Fibroblast of gingiva (primary cell): ENCODE measurements at regions not wholly inside any gene's neighbourhood (a gene's known extent, or its start where the extent isn't known, plus 50 kb on each side); places are given as distances from the start of the nearest gene placed in this dataset.
"Not testable (repeated sequence)": the region's sequence is repeated elsewhere in the genome, so short reads cannot be mapped to it uniquely, and the experiment has no call there.

Experiments
- DNase-seq: peaks from one replicate; pipeline ENCODE4 v3.0.0-alpha.2; 2011; ENCODE audit warnings: low read depth

DNA sequence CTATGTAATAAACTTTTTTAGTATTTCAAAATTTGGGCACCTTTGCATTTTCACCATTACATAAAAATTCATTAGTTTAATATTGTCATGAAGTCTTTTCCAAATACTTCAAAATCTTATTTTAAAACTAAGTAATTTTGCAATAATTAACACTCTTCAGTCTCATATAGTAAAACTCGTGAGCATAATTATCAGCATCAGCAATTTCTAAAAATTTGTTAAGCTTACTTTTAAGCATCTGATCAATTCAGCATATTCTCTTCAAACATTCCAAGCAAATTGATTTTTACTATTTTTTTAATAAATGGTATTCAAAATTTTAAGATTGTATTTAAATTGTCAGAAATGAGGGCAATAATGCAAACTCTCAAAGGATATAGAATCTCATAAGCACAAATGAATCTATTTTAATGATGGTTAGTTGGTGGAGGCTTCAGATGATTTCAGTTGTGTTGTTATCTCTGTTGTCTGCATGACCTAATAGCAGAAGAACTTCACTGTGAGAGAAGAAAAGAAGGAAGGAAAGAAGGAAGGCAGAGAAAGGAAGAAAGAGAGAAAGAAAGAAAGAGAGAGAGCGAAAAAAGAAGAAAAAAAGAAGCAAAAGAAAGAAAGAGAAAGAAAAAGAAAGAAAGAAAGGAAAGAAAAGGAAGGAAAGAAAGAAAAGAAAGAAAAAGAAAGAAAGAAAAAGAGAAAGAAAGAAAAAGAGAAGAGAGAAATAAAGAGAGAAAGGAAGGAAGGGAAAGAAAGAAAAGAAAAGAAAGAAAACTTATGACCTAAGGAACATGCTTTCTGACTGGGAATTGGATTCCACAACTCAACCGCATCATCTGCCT, 860.5 kb downstream of the NCAM2 start:
- DNase-seq: no peak

DNA sequence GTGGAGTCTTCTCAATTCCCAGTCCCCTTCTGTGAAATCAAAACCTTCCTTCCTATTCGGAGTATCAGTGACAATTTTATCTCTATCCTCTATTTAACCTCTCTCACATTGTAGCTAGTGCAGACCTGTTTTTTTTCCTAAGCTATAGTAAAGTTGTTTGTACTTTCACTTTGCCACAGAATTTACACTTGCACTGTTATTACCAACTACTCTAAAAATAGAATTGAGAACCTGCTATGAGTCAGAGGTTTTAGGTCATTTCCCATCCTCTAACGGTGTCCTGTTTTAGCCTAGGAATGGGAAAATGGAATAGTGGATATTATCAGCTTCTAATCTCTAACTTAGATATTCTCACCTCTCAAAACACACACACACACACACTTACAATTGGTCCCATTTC, 862.7 kb downstream of the NCAM2 start:
- DNase-seq: no peak

DNA sequence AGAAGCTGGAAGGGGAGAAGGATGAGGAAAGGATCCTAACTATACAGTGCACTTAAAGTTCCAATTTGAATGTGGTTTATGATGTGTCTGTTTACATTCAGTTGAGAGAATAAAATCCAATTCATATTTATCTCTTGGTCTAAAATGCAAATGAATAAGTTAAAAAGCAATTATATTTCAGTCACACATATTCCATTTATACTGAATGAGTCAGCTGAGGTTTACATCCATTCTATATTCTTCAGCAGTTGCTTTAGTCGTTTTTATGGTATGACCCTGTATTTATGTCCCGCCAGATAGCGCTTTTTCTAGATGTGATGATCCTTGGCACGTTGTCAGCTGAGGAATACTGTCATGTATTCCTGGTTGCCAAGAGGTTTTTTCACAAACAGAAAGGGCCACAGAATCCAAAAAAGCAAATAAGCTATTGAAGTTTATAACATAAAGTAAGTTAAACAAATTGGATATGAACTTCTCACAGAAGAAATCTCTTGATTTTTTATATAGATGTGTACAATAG, 866.2 kb downstream of the NCAM2 start:
- DNase-seq: no peak

DNA sequence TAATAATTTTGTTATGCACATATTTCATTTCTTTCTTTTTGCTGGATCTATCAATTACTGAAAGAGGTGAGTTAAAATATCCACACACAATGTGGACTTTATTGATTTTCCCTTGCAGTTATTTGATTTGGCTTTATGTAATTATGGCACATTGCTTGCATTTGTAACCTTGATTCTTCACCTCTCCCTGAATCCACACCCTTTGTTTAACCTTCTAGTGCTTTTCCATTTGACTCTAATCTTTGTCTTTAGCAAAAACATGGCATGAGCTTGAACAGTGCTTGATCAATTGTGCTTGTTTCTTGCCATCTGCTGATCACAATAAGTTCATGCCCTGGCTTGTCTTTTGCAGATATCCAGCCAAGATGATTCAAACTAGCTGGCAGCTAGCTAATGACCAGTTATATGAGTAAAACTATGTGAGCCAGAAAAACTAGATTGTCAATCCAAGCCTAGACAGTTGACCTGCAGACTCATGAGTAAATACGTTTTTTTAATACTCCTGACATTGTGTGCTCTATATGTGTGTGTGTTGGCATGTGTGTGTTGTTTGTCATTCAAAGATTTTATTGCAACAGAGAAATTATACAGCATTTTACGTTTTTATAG, 899.2 kb downstream of the NCAM2 start:
- DNase-seq: peak; percentile 11

DNA sequence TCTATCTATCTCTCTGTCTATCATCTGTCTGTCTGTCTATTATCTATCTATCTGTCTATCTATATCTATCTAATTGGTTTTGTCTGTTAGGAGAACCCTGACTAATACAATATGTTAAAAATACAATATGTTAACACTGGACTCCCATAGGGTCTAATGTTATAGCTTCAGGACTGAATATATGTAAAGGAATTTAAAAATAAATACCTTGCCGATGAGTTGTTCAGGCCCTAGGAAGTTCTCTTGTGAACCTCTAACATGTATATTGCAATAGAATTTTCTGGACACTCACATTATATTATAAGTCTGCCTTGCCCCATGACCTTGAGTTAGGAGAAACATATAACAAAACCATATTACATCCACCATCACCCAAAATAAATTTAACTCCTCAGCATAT, 900.6 kb downstream of the NCAM2 start:
- no peak for DNase-seq

DNA sequence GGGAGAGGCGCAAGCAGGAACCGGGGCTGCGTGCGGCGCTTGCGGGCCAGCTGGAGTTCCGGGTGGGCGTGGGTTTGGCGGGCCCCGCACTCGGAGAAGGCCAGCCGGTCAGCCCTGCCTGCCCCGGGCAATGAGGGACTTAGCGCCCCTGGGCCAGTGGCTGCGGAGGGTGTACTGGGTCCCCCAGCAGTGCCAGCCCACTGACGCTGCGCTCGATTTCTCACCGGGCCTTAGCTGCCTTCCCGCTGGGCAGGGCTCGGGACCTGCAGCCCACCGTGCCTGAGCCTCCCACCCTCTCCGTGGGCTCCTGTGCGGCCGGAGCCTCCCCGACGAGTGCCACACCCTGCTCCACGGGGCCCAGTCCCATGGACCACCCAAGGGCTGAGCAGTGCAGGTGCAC, 904.2 kb downstream of the NCAM2 start:
- DNase-seq: not testable (repeated sequence)

DNA sequence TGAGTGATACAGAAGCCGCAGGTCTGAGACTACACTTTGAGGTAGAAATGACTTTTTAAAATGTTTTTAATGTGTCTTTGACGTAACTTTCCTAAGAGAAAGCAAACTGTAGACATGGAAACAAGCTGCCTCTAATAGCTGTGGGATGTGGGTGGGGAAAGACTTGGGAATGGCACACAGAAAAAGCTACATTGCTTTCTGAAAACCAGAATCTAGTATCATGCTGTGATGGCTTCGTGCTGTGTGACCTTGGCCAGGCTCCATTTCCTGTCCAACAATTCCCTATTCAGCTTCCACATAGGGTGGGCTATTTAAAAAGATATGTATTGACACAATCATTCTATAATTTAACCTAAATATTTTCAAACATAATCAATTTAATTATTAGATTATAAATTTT, 909.1 kb downstream of the NCAM2 start:
- DNase-seq: no peak

DNA sequence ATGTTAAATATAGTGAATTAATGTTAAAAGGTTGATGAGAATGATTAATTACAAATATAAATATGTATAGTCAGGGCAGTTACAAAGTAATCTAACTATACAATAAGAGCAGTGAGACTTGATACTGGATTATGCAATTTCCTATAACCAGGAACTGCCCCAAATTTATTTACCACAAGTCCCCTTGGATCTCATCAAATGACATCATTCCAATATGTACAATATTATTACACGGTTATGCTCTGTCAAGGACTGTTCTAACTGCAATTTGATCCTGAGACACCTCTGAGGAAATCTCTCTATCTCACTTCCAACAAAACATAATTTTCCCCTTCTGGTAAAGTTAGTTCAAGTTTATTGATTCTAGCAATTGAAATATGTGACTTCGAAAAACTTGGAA, 917.6 kb downstream of the NCAM2 start:
- peak; percentile 4 for DNase-seq

DNA sequence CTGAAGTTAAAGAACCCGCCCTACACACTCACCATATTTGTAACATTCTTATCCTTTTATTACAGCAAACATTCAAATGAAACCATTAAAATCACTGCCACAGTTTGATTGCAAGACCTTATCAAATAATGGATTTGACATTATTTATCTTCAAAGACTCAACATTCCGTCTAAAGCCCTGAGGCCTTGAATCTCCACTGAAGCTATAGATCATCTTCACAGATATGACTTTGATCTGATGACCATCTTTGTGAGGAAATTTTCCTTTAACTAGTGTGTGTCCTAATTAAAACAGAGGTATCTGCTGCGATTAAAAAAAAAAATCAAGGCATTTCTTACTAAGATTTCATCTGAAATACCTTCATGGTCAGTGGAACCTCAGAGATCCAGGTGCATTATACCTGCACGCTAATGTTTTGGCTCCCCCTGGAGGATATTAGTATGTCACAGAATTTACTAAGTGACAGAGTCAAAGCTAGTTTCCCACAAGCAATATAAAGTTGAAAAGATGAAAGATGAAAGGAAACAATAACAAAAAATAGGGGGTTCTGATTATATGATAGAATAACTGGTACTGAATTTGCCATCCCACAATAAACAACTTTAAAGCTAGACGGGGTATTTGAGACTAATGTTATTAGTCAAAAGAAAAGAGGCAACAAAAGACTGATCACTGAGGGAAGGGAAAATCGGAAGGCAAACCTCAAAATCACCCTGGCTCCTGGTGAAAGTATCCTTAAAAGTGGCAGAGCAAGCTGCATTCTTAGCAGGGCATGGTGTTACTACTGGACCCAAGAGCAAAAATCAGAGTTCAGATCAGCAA, 923.4 kb downstream of the NCAM2 start:
- DNase-seq: no peak

DNA sequence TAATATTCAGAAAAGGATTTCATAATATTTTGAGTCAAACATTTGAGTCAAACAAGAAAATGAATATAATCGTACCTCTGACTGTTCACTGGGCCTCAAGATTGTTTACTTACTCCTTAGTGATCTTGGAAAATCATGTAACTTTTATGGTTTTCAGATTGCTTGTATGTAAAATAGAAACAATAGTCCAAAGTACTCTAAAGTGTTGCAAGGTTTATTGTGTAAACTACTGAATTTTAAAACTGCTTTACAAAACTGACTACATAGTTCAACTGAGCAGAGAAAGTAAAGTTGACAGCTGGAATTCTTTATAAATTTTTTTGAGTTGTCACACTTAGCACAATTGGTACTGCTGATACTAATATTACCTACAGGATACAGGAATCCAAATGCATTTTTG, 931.0 kb downstream of the NCAM2 start:
- DNase-seq: no peak

DNA sequence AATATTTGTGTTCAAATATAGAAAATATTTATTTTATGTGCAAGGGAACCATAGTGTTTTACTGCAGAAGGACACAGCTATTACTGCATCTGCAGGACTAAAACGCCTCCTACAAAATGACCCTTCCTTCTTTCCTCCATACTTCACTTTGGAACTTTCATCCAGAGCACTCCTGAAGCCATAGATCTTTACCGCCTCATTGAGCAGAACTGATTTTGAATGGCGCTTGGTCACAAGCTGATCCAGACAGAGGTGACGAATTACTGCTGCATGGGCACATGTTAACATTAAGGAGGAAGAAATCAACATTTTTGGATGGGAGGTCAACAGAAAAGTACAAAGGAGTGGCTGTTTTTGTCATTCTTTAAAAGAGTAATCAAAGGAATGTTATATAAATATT, 931.6 kb downstream of the NCAM2 start:
- DNase-seq: no peak

DNA sequence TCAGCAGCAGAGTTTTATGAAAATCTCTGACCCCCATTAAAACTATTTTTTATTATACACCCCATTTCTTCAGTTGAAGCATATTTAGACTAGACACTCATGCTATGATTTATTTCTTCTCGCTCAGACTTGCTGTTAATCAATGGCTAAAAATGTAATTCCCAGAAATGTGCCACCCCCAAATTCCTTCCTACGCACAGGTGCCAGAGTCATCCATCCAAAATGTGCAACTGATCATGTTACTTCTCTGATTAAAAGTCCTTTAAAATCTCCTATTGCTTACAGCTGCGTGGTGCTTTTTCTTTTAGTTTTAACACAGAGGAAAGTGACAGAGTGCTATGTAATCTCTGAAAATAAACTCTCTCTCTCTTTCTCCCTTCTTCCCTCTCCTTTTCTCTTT, 954.4 kb downstream of the NCAM2 start:
- no peak for DNase-seq

DNA sequence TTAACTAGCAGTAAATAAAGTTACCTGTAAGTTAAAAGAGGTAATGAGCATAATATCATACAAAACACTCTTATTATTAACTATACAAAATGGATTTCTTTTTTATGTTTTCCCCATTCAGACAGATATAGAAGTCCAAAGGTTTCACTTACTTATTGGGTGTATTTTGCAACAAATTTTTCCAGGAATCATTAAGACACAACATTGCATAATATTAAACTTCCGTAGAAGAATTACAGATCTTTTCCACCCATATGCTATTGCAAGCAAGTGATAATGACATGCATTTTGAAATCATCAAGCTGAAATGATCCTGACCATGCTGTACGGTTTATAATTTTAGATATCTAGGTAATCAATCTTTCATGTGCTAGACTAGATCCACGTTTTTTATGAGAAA, 957.0 kb downstream of the NCAM2 start:
- no peak for DNase-seq

DNA sequence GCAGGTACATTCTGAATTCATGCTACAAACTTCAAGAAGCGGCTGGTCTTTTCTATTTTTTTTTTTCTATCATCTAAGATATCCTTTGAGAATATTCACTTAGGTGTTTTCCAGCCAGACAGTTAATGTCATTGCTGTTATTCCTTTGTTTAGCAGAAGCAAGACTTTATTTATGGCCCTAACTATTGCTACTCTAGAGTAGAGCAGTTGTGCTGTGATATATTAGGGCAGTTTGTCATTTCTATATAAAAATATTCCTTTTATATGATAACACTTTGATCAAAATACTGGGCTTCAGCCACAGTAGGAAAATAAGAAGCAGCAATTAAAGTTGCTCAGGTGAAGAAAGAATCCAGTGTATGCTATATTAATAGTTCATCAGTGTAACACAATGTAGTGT, 959.3 kb downstream of the NCAM2 start:
- DNase-seq: no peak

DNA sequence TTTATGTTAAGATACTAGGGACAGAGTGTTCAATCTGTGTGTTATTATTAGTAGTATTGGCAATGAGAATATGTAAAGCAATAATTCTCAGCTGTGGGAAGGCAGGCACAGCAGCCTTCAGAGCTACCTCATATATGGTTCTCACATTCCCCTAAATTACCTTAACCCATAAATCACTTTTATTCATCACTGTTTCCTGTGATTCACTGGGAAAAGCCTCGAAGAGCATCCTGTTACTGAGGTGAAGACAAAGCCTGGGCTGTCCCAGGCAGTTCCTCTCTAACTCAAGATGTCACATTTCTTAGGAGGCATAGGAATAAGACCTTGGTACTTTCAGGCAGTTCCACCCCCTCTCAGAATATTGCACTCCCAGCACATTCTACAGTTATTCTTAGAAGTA, 965.7 kb downstream of the NCAM2 start:
- DNase-seq: no peak

DNA sequence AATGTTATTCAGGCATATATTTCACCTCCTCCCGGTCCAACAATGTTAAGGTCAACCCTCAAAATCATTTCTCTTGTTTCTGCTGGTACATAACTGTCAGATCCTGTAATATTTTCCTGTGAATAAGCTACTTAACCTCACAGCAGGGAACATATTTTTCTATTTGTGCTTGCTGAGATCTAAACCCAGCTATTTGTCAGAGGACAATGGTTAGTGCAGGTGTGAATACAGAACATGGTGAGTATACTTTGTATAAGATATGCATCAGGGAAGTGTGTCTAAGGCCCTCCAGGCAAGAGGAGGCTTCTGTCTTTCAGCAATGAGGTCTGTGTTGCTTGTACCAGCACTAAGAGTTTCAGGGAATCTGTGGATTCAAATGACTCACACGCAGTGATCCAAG, 970.6 kb downstream of the NCAM2 start:
- no peak for DNase-seq

DNA sequence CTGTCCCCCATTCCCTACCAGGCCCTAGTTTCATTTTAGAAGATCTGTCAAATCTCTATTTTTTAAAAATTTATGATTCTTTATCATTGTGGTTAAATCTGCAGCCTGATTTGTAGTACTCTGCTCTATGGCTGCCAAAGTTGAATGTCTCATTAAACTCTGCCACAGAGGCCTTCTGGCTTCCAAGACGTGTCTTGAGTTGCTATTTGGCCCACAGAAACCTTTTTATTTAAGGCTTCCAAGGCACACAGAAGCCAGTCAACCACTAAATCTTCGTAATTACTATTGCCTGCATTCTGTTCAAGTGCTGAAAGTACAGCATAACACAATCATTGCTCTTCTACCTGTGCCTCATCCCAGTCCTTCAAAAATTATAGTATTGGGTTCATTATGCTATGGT, 971.0 kb downstream of the NCAM2 start:
- DNase-seq: no peak

DNA sequence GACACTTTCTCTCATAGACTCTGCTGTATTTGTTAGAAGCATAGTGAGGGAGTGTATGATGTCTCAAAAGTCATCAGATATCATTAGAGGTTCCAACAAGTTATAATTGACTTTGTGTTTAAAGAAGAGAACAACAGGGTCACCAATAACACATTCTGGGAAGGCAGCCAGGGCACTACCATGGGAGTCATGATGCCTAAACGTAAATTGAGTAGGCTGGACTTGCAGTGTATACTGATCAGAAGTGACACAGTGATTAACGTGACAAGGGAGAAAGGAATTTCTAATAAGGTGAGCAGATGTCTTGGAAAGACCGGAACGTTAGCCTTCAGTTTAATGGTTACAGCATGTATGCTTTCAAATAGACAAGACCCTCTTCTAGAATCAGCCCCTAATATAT, 973.2 kb downstream of the NCAM2 start:
- DNase-seq: no peak

DNA sequence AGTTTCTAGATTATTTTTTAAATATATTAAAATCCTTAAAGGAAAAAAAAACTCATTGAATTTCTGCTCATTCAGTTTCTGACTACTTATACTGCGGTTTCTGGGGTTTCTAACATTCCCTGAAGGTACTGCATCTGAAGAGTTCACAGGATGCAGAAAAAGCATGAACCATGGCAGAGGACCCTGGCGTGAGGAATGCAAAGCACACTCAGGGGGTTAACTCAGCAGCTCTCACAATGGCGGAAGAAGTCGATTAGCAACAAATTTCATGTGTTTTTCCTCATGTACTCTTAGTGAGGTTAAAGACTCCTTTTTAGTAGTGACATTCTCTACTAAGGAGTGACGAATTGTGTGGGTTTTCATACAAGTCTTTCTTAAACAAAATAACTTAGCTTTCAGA, 975.6 kb downstream of the NCAM2 start:
- DNase-seq: no peak

DNA sequence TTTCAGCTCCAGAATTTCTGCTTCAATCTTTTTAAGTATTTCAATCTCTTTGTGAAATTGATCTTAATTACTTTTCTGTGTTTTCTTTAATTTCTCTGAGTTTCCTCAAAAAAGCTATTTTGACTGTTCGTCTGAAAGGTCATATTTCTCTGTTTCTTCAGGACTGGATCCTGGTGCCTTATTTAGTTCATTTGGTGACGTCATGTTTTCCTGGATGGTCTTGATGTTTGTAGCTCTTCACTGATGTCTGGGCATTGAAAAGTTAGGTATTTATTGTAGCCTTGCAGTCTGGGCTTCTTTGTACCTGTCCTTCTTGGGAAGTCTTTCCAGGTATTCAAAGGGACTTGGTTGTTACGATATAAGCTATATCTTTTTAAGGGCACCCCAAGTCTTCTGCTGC, 998.7 kb downstream of the NCAM2 start:
- DNase-seq: no peak

DNA sequence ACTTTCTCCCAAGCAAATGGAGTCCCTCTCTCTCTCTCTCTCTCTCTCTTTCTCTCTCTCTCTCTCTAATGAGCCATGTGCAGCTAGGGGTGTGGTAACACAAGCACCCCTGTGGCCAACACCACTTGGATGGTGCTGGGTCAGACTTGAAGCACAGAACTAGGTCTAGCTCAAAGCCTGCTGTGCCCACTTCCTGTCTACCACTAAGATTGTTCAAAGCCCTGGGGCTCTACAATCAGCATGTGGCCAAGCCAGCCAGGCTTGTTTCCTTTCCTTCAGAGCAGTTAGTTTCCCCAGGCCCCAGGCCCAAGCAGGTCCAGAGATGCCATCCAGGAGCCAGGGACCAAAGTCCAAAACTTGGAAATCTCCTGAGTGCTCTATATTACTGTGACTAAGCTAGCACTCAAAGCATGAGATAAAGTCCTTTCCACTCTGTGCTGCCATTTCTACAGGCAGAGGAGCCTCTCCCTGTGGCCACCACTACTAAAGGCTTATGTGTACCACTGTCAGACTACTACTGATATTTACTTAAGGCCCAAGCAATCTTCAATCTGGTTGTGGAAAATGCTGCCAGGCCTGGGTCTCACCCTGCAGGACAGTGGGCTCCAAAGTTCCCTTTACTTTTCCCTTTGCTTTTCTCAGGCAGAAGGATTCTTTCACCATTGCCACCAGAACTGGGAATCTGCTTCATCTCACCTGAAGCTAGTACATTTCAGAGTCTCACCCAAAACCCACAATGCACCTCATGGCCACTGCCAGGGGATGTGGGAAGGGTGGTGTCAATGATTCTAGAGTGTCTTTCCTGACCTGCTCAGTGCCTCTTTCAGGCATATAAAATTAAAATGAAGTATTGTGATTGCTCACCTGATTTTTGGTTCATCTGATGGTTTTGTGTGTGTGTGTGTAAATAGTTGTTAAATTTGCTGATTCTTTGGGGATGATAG, 999.5 kb downstream of the NCAM2 start:
- no peak for DNase-seq

DNA sequence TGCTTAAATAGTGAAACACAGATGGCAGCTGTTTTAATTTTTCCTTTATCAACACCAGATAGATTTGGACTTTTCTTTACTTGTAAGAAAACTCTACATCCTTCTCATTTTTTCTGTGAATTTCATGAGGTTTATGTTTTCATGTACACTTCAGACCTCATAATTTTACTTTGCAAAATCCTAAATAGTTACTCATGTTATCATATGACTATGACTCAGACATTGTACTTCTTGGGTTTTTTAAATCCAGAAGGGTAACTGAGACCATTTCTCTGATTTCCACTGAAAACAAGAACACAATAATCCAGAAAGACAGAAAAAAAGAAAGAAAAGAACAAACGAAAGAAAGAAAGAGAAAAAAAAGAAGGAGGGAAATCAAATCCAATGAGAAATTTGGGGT, 1021.6 kb downstream of the NCAM2 start:
- peak; percentile 2 for DNase-seq
